ENCODE measurements at regions not wholly inside any gene's neighbourhood (a gene's known extent, or its start where the extent isn't known, plus 50 kb on each side); places are given as distances from the start of the nearest gene placed in this dataset.

GRCh38 chr20:23231561-23232218, 118.9 kb upstream of the NXT1 start:
- TF ChIP-seq CTCF (IDR thresholded peaks at IDR 0.05) (no peak), POLR2A (IDR thresholded peaks at IDR 0.05) (no peak)

Measured in heart left ventricle (tissue), 13 donors.